Panc1 (cell line): ENCODE measurements at regions not wholly inside any gene's neighbourhood (a gene's known extent, or its start where the extent isn't known, plus 50 kb on each side); places are given as distances from the start of the nearest gene placed in this dataset.

Experiments used
- ATAC-seq: fragments of 200-7000 bp; cut with Tn5 transposase; 2 replicates; pipeline ENCODE4 v1.9.1; 2020; ENCODE audit warnings: mild to moderate bottlenecking, moderate library complexity
- BruUV-seq: library from RNA; stranded (reverse); fragments of 400-500 nt; replicated peaks from 2 replicates; lab custom pipeline; 2021; lab: Mats Ljungman, UMichigan
- CTCF ChIA-PET: fragments of 300-600 bp; sonication (Branson Sonifier 250); formaldehyde crosslinking; loops from one replicate; lab custom pipeline; 2022; ENCODE audit warnings: antibody characterized with exemption; lab: Charles Lee
- POLR2A ChIA-PET: fragments of 300-600 bp; sonication (Branson Sonifier 250); formaldehyde crosslinking; loops from one replicate; lab custom pipeline; 2022; ENCODE audit warnings: antibody characterized with exemption; lab: Charles Lee
- DNase-seq: peaks from one replicate; pipeline ENCODE4 v3.0.0-alpha.2; 2010; ENCODE audit warnings: low read depth, low spot score
- H3K27ac ChIP-seq: 2 replicates; pipeline ENCODE4 v1.5.1; 2011; ENCODE audit warnings: mild to moderate bottlenecking, low read length, inconsistent platforms
- H3K27me3 ChIP-seq: fragments of 200-500 bp; sonication (Bioruptor generic); 2 replicates; pipeline ENCODE4 v1.6.0; 2014; ENCODE audit warnings: low read length, inconsistent platforms; ENCODE audit not compliant: control insufficient read depth, insufficient read depth
- H3K36me3 ChIP-seq: fragments of 200-500 bp; sonication (Bioruptor generic); 2 replicates; pipeline ENCODE4 v1.5.1; 2014; ENCODE audit warnings: inconsistent platforms, mild to moderate bottlenecking, low read length, moderate library complexity; ENCODE audit not compliant: control insufficient read depth, insufficient read depth
- H3K4me1 ChIP-seq: 2 replicates; pipeline ENCODE4 v1.5.1; 2011; ENCODE audit warnings: inconsistent platforms, mild to moderate bottlenecking, low read length, moderate library complexity; ENCODE audit not compliant: control insufficient read depth, insufficient read depth
- H3K4me3 ChIP-seq, 2 experiments: 2 replicates each; pipeline ENCODE4 v1.5.1; 2011 to 2012; ENCODE audit warnings: low read depth in 2 of 2, low read length in 2 of 2, mild to moderate bottlenecking in 2 of 2, inconsistent platforms in 1 of 2, moderate library complexity in 1 of 2
- H3K9me3 ChIP-seq: fragments of 200-500 bp; sonication (Bioruptor generic); 2 replicates; pipeline ENCODE4 v1.5.1; 2014; ENCODE audit warnings: low read depth, mild to moderate bottlenecking, inconsistent platforms, low read length, moderate library complexity; ENCODE audit not compliant: control insufficient read depth, insufficient read depth
- POLR2AphosphoS5 ChIP-seq: IDR thresholded peaks from 2 replicates; pipeline ENCODE4 v1.6.1; 2012; ENCODE audit warnings: mild to moderate bottlenecking, low read depth, low read length, moderate library complexity
- SIN3A ChIP-seq: IDR thresholded peaks from 2 replicates; pipeline ENCODE4 v1.6.1; 2012; ENCODE audit warnings: low read depth, mild to moderate bottlenecking, low read length, moderate library complexity, borderline replicate concordance; ENCODE audit not compliant: insufficient read depth
- TCF7L2 ChIP-seq: IDR thresholded peaks from 2 replicates; pipeline ENCODE4 v1.6.1; 2011; ENCODE audit warnings: mild to moderate bottlenecking, low read depth, low read length, inconsistent platforms
- in situ Hi-C: cut with HindIII; loops from 2 replicates; pipeline ENCODE4 v1.10.0; 2016; ENCODE audit warnings: low sequenced_read_pairs, low pct_unique_long_range_greater_than_20kb
- intact Hi-C: fragments of 100-400 bp; cut with micrococcal nuclease; formaldehyde crosslinking; loops from one replicate; pipeline ENCODE4 v1.10.0; 2022; ENCODE audit not compliant: unreplicated experiment
- TF ChIP-seq, protein P1 (sequence below), 2 experiments: IDR thresholded peaks; 2 replicates each; pipeline ENCODE4 v1.6.1; 2011 to 2012; ENCODE audit warnings: low read depth in 2 of 2, control low read depth in 1 of 2, low read length in 1 of 2, mild to moderate bottlenecking in 1 of 2, moderate library complexity in 1 of 2; ENCODE audit not compliant: insufficient read depth in 1 of 2
- TF ChIP-seq, protein P2 (sequence below): fragments of 450-650 bp; IDR thresholded peaks from 2 replicates; pipeline ENCODE4 v1.5.1; 2017; ENCODE audit warnings: mild to moderate bottlenecking

GRCh38 chr18:42561521-42561920 is 554.0 kb downstream of the RIT2 start:
- ChIA-PET POLR2A (interaction anchor here (0.6 kb wide), 1 partner anchor 18 kb away, joined by 3 read pairs; no protein-coding TSS in a partner anchor), CTCF (no interaction called here)
- Histone ChIP-seq H3K9me3 (no peaks in the 10 kb centered on the region), H3K4me3 (no peak overlapping the region), H3K27me3 (no peaks in the 10 kb centered on the region), H3K4me1 (no peaks in the 10 kb centered on the region), H3K27ac (no peak overlapping the region), H3K36me3 (no peaks in the 10 kb centered on the region)
- ATAC-seq (no peak), DNase-seq (no peak)
- in situ Hi-C loops = no loop called here
- TF ChIP-seq TCF7L2 (no peak), POLR2AphosphoS5 (no peak), SIN3A (no peak)
- TF ChIP-seq, protein P1, sequence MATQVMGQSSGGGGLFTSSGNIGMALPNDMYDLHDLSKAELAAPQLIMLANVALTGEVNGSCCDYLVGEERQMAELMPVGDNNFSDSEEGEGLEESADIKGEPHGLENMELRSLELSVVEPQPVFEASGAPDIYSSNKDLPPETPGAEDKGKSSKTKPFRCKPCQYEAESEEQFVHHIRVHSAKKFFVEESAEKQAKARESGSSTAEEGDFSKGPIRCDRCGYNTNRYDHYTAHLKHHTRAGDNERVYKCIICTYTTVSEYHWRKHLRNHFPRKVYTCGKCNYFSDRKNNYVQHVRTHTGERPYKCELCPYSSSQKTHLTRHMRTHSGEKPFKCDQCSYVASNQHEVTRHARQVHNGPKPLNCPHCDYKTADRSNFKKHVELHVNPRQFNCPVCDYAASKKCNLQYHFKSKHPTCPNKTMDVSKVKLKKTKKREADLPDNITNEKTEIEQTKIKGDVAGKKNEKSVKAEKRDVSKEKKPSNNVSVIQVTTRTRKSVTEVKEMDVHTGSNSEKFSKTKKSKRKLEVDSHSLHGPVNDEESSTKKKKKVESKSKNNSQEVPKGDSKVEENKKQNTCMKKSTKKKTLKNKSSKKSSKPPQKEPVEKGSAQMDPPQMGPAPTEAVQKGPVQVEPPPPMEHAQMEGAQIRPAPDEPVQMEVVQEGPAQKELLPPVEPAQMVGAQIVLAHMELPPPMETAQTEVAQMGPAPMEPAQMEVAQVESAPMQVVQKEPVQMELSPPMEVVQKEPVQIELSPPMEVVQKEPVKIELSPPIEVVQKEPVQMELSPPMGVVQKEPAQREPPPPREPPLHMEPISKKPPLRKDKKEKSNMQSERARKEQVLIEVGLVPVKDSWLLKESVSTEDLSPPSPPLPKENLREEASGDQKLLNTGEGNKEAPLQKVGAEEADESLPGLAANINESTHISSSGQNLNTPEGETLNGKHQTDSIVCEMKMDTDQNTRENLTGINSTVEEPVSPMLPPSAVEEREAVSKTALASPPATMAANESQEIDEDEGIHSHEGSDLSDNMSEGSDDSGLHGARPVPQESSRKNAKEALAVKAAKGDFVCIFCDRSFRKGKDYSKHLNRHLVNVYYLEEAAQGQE (IDR thresholded peaks at IDR 0.05; ENCODE audit: insufficient read depth in 1 of 2, low read depth in 2 of 2, low read length in 1 of 2) = no peak
- TF ChIP-seq, protein P2, sequence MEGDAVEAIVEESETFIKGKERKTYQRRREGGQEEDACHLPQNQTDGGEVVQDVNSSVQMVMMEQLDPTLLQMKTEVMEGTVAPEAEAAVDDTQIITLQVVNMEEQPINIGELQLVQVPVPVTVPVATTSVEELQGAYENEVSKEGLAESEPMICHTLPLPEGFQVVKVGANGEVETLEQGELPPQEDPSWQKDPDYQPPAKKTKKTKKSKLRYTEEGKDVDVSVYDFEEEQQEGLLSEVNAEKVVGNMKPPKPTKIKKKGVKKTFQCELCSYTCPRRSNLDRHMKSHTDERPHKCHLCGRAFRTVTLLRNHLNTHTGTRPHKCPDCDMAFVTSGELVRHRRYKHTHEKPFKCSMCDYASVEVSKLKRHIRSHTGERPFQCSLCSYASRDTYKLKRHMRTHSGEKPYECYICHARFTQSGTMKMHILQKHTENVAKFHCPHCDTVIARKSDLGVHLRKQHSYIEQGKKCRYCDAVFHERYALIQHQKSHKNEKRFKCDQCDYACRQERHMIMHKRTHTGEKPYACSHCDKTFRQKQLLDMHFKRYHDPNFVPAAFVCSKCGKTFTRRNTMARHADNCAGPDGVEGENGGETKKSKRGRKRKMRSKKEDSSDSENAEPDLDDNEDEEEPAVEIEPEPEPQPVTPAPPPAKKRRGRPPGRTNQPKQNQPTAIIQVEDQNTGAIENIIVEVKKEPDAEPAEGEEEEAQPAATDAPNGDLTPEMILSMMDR = no peak
- BruUV-seq = no TSS peak
- intact Hi-C loops = no loop called here

DNA sequence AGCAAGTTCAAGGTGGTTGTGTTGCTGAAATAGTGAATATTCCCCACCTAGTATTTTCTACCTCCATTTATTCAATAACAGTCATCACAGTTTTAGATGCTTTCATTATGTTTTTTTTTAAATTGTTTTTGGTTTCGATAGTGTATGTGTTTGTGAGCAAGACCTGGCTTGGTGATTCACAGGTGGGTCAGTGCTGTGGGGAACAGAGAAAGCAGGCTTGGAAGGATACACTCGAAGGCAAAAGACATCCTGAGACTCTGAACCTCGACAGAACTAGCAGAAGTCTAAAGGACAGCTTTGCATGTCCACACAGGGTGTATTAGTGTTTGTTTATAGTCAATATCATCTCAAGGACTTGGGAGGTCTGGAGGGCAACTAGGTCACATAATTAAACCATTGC is 551.5 kb downstream of the RIT2 start:
- Histone ChIP-seq H3K27me3 (no peaks in the 10 kb centered on the region), H3K4me1 (no peaks in the 10 kb centered on the region), H3K27ac (no peak overlapping the region), H3K36me3 (no peaks in the 10 kb centered on the region), H3K9me3 (no peaks in the 10 kb centered on the region), H3K4me3 (no peak overlapping the region)
- CTCF ChIA-PET = no interaction called here
- no TSS peak for BruUV-seq
- ATAC-seq (no peak), DNase-seq (no peak)
- TF ChIP-seq POLR2AphosphoS5 = no peak
- TF ChIP-seq, protein P1 (IDR thresholded peaks at IDR 0.05; ENCODE audit: insufficient read depth in 1 of 2, low read depth in 2 of 2, low read length in 1 of 2) = no peak
- intact Hi-C loops = no loop called here
- in situ Hi-C loops = no loop called here
- POLR2A ChIA-PET = no interaction called here
